GM12892 (cell line): ENCODE measurements at regions not wholly inside any gene's neighbourhood (a gene's known extent, or its start where the extent isn't known, plus 50 kb on each side); places are given as distances from the start of the nearest gene placed in this dataset.
"Not testable (repeated sequence)": the region's sequence is repeated elsewhere in the genome, so short reads cannot be mapped to it uniquely, and the experiment has no call there.

Source experiments
- POLR2A ChIP-seq: IDR thresholded peaks from 2 replicates; pipeline ENCODE4 v1.6.1; 2011; ENCODE audit warnings: low read depth, low read length, control low read depth
- POLR2AphosphoS5 ChIP-seq: IDR thresholded peaks from 2 replicates; pipeline ENCODE4 v1.6.1; 2011; ENCODE audit warnings: low read depth, low read length, control low read depth
- TAF1 ChIP-seq: IDR thresholded peaks from 2 replicates; pipeline ENCODE4 v1.6.1; 2011; ENCODE audit warnings: low read depth, mild to moderate bottlenecking, control low read depth, low read length, borderline replicate concordance

DNA sequence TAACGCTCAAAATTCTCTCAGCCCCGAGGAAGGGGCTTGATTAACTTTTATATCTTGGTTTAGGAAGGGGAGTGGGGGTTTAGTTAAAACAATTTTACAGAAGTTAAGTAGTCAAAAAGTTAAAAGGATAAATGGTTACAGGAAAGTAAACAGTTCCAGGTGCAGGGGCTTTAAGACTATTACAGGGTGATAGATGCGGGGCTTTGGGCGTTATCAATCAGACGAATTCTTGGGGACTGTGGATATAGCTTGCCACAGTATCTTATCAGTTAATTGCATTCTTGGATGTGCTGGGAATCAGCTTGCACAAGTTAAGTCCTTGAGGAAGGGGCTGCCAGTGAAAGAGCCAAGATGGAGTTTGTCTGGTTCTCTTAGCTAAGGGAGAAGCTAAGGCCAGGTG, 616.2 kb downstream of the XPNPEP1 start:
- TF ChIP-seq POLR2AphosphoS5, POLR2A, TAF1: not testable (repeated sequence)
